GM12878 (cell line): ENCODE measurements at regions not wholly inside any gene's neighbourhood (a gene's known extent, or its start where the extent isn't known, plus 50 kb on each side); places are given as distances from the start of the nearest gene placed in this dataset.

ENCODE experiments used
- ATAC-seq: fragments of 200-7000 bp; cut with Tn5 transposase; 3 replicates; pipeline ENCODE4 v1.9.1; 2020; ENCODE audit warnings: mild to moderate bottlenecking, moderate library complexity
- BruUV-seq: library from RNA; stranded (reverse); fragments of 400-500 nt; replicated peaks from 2 replicates; lab custom pipeline; 2021; lab: Mats Ljungman, UMichigan
- CTCF ChIA-PET: fragments of 300-600 bp; sonication (Branson Sonifier 250); formaldehyde crosslinking; extraction: SDS; loops from one replicate; lab custom pipeline; 2021; ENCODE audit warnings: inconsistent platforms; lab: Yijun Ruan, JAX
- POLR2A ChIA-PET: fragments of 350-600 bp; formaldehyde crosslinking; extraction: SDS; loops from one replicate; lab custom pipeline; 2021; ENCODE audit warnings: inconsistent platforms; lab: Charles Lee
- RAD21 ChIA-PET: fragments of 300-600 bp; sonication (Branson Sonifier 250); formaldehyde crosslinking; loops from one replicate; lab custom pipeline; 2023; ENCODE audit warnings: antibody characterized with exemption; ENCODE audit not compliant: unreplicated experiment; lab: Charles Lee
- SMC1A ChIA-PET: fragments of 300-600 bp; sonication (Branson Sonifier 250); formaldehyde crosslinking; loops from one replicate; lab custom pipeline; 2023; ENCODE audit not compliant: unreplicated experiment, uncharacterized antibody; lab: Charles Lee
- DNase-seq: peaks from one replicate; pipeline ENCODE4 v3.0.0-alpha.2; 2011; ENCODE audit warnings: low read depth, low spot score
- FAIRE-seq: peaks from 3 replicates; lab custom pipeline; 2011; peaks lifted over from hg19 to GRCh38; lab: Jason Lieb, UNC
- H2AFZ ChIP-seq: 2 replicates; pipeline ENCODE4 v1.6.0; 2011; ENCODE audit warnings: low read depth, low read length, control low read depth; ENCODE audit not compliant: control insufficient read depth
- H3K27ac ChIP-seq: 2 replicates; pipeline ENCODE4 v1.5.1; 2011; ENCODE audit warnings: control low read depth; ENCODE audit not compliant: control insufficient read depth, insufficient read depth
- H3K27me3 ChIP-seq, 2 experiments: replicated peaks in 1 of 2; 2 replicates each; pipeline versions ENCODE4 v1.6.0 to v1.6.1; 2011; ENCODE audit warnings: low read length in 1 of 2; ENCODE audit not compliant: control insufficient read depth in 2 of 2, insufficient read depth in 2 of 2
- H3K36me3 ChIP-seq, 2 experiments: 2 replicates each; pipeline ENCODE4 v1.5.1; 2011; ENCODE audit warnings: low read length in 1 of 2; ENCODE audit not compliant: control insufficient read depth in 2 of 2, insufficient read depth in 2 of 2
- H3K4me1 ChIP-seq: 2 replicates; pipeline ENCODE4 v1.6.1; 2011; ENCODE audit warnings: mild to moderate bottlenecking, low read length, moderate library complexity, mixed read lengths; ENCODE audit not compliant: control insufficient read depth, insufficient read depth
- H3K4me2 ChIP-seq: 2 replicates; pipeline ENCODE4 v1.6.0; 2011; ENCODE audit warnings: control low read depth; ENCODE audit not compliant: control insufficient read depth, insufficient read depth
- H3K4me3 ChIP-seq: fragments of 200-600 bp; sonication (generic); 2 replicates; pipeline ENCODE4 v1.5.1; 2016
- H3K79me2 ChIP-seq: 2 replicates; pipeline ENCODE4 v1.6.0; 2011; ENCODE audit warnings: low read length; ENCODE audit not compliant: control insufficient read depth, insufficient read depth
- H3K9ac ChIP-seq: 2 replicates; pipeline ENCODE4 v1.8.0; 2011; ENCODE audit warnings: low read length, control low read depth, mixed read lengths; ENCODE audit not compliant: control insufficient read depth, insufficient read depth
- H3K9me3 ChIP-seq: replicated peaks from 3 replicates; pipeline ENCODE4 v1.5.1; 2011; ENCODE audit warnings: mild to moderate bottlenecking, low read length; ENCODE audit not compliant: control insufficient read depth, insufficient read depth
- H4K20me1 ChIP-seq: 2 replicates; pipeline ENCODE4 v1.6.0; 2011; ENCODE audit not compliant: control insufficient read depth, insufficient read depth
- CHD4 ChIP-seq: fragments of 200-600 bp; sonication (generic); IDR thresholded peaks from 2 replicates; pipeline ENCODE4 v1.6.1; 2016; ENCODE audit warnings: mild to moderate bottlenecking
- FOXM1 ChIP-seq: IDR thresholded peaks from 2 replicates; pipeline ENCODE4 v1.6.1; 2012; ENCODE audit warnings: low read depth, mild to moderate bottlenecking, inconsistent platforms, low read length, moderate library complexity
- GABPA ChIP-seq: IDR thresholded peaks from 2 replicates; pipeline ENCODE4 v1.6.1; 2014; ENCODE audit warnings: antibody characterized with exemption, low read depth, mild to moderate bottlenecking, inconsistent platforms
- GATAD2B ChIP-seq: fragments of 450-650 bp; conservative IDR thresholded peaks from 2 replicates; pipeline ENCODE4 v1.6.1; 2017; ENCODE audit warnings: low read depth, mild to moderate bottlenecking, moderate library complexity
- HDAC2 ChIP-seq: fragments of 200-600 bp; sonication (generic); IDR thresholded peaks from 2 replicates; pipeline ENCODE4 v1.6.1; 2017
- MEF2A ChIP-seq: IDR thresholded peaks from 2 replicates; pipeline ENCODE4 v1.6.1; 2011; ENCODE audit warnings: low read depth, mild to moderate bottlenecking, low read length, moderate library complexity; ENCODE audit not compliant: insufficient read depth
- MXI1 ChIP-seq: fragments of 150-350 bp; IDR thresholded peaks from 2 replicates; pipeline ENCODE4 v1.6.1; 2011; ENCODE audit warnings: low read depth, mild to moderate bottlenecking, inconsistent platforms, low read length, improper control_type of control experiment
- NRF1 ChIP-seq: conservative IDR thresholded peaks from 2 replicates; pipeline ENCODE4 v1.6.1; 2011; ENCODE audit warnings: mild to moderate bottlenecking, low read depth, low read length, improper control_type of control experiment
- PAX5 ChIP-seq: IDR thresholded peaks from 2 replicates; pipeline ENCODE4 v1.6.1; 2011; ENCODE audit warnings: low read depth, low read length, borderline replicate concordance
- STAT3 ChIP-seq: IDR thresholded peaks from 2 replicates; pipeline ENCODE4 v1.6.1; 2011; ENCODE audit warnings: low read depth, low read length, improper control_type of control experiment
- SUPT20H ChIP-seq: IDR thresholded peaks from 2 replicates; pipeline ENCODE4 v1.6.1; 2011; ENCODE audit warnings: low read depth, mild to moderate bottlenecking, low read length, moderate library complexity, borderline replicate concordance; ENCODE audit not compliant: control insufficient read depth
- SUZ12 ChIP-seq: fragments of 200-600 bp; sonication (generic); IDR thresholded peaks from one replicate; pipeline ENCODE4 v1.6.1; 2018; ENCODE audit warnings: antibody characterized with exemption, mild to moderate bottlenecking; ENCODE audit not compliant: unreplicated experiment
- WGBS: methylation state at CpG from one replicate; pipeline ENCODE4 v1.1.6; 2016; ENCODE audit warnings: low lambda C conversion rate; ENCODE audit not compliant: insufficient replicate concordance, insufficient coverage; ENCODE audit errors: missing lambda C conversion rate; 5-methylcytosine and 5-hydroxymethylcytosine counted together
- in situ Hi-C: fragments of 300-500 bp; cut with MboI; formaldehyde crosslinking; loops from 9 replicates; pipeline ENCODE4 v1.14.3; 2018; ENCODE audit warnings: mixed read lengths
- intact Hi-C: fragments of 100-400 bp; cut with micrococcal nuclease; formaldehyde crosslinking; loops from one replicate; pipeline ENCODE4 v1.14.2; 2022; ENCODE audit not compliant: unreplicated experiment
- TF ChIP-seq, protein P1 (sequence below): fragments of 450-650 bp; IDR thresholded peaks from 2 replicates; pipeline ENCODE4 v1.6.1; 2017; ENCODE audit warnings: mild to moderate bottlenecking
- TF ChIP-seq, protein P2 (sequence below): IDR thresholded peaks from 2 replicates; pipeline ENCODE4 v1.6.1; 2012; ENCODE audit warnings: low read length, inconsistent platforms
- TF ChIP-seq, protein P3 (sequence below): fragments of 450-650 bp; formaldehyde crosslinking; IDR thresholded peaks from 2 replicates; pipeline ENCODE4 v1.4.0; 2020; ENCODE audit warnings: mild to moderate bottlenecking, moderate library complexity

DNA sequence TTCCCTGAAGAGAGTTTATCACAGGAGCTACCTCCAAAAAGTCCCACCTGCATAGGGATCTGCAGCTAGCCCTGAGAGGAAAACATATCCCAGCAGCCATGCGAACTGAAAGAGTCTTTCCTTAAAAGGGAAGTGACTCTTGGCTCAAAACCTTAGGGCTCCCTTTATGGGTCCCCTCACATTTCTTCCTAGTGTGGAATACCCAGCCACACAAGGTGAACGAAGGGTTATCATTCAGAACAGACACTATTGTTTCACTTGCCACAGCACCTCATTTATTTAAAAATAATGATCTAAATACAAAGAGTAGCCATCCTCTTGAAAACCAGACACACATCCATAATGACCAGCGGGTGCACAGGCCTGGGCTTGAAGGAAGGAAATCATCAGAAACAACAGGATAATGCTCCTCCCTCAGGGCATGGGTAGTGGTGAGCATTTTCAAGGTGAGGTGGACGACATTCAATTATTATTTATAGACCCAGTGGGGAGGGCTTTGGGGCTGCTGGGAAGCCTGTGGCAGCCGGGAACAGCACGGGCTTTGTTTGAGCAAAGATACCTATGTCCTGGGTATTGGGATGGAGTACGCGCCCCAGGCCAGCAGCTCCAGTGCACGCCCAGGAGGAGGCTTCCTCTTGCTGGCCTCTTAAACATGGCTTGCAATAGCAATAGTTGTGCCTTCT is 119.0 kb upstream of the ITGA6 start:
- Histone ChIP-seq H3K36me3 (no peaks in the 10 kb centered on the region), H3K9me3 (no peaks in the 10 kb centered on the region), H3K79me2 (no peaks in the 10 kb centered on the region), H3K4me2 (no peak overlapping the region), H3K27me3 (no peaks in the 10 kb centered on the region), H2AFZ (no peak overlapping the region), H3K27ac (no peak overlapping the region), H3K4me1 (no peaks in the 10 kb centered on the region), H3K9ac (no peak overlapping the region), H3K4me3 (no peak overlapping the region), H4K20me1 (no peaks in the 10 kb centered on the region)
- BruUV-seq: no TSS peak
- WGBS: 44% methylated on average over 9 of the region's 9 CpGs
- in situ Hi-C loops: no loop called here
- SMC1A ChIA-PET: no interaction called here
- ATAC-seq (no peak), DNase-seq (no peak), FAIRE-seq (no peak)
- RAD21 ChIA-PET: no interaction called here
- POLR2A ChIA-PET: interaction anchor here (0.6 kb wide), 1 partner anchor 39 kb away, joined by 3 read pairs; no protein-coding TSS in a partner anchor
- intact Hi-C loops: no loop called here
- TF ChIP-seq CHD4 (no peak), HDAC2 (no peak), SUZ12 (no peak), GATAD2B (no peak), PAX5 (no peak), SUPT20H (no peak), FOXM1 (no peak), STAT3 (no peak), NRF1 (no peak), MEF2A (no peak), GABPA (no peak), MXI1 (no peak)
- TF ChIP-seq, protein P1, sequence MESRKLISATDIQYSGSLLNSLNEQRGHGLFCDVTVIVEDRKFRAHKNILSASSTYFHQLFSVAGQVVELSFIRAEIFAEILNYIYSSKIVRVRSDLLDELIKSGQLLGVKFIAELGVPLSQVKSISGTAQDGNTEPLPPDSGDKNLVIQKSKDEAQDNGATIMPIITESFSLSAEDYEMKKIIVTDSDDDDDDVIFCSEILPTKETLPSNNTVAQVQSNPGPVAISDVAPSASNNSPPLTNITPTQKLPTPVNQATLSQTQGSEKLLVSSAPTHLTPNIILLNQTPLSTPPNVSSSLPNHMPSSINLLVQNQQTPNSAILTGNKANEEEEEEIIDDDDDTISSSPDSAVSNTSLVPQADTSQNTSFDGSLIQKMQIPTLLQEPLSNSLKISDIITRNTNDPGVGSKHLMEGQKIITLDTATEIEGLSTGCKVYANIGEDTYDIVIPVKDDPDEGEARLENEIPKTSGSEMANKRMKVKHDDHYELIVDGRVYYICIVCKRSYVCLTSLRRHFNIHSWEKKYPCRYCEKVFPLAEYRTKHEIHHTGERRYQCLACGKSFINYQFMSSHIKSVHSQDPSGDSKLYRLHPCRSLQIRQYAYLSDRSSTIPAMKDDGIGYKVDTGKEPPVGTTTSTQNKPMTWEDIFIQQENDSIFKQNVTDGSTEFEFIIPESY: no peak
- TF ChIP-seq, protein P2, sequence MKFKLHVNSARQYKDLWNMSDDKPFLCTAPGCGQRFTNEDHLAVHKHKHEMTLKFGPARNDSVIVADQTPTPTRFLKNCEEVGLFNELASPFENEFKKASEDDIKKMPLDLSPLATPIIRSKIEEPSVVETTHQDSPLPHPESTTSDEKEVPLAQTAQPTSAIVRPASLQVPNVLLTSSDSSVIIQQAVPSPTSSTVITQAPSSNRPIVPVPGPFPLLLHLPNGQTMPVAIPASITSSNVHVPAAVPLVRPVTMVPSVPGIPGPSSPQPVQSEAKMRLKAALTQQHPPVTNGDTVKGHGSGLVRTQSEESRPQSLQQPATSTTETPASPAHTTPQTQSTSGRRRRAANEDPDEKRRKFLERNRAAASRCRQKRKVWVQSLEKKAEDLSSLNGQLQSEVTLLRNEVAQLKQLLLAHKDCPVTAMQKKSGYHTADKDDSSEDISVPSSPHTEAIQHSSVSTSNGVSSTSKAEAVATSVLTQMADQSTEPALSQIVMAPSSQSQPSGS: no peak
- TF ChIP-seq, protein P3, sequence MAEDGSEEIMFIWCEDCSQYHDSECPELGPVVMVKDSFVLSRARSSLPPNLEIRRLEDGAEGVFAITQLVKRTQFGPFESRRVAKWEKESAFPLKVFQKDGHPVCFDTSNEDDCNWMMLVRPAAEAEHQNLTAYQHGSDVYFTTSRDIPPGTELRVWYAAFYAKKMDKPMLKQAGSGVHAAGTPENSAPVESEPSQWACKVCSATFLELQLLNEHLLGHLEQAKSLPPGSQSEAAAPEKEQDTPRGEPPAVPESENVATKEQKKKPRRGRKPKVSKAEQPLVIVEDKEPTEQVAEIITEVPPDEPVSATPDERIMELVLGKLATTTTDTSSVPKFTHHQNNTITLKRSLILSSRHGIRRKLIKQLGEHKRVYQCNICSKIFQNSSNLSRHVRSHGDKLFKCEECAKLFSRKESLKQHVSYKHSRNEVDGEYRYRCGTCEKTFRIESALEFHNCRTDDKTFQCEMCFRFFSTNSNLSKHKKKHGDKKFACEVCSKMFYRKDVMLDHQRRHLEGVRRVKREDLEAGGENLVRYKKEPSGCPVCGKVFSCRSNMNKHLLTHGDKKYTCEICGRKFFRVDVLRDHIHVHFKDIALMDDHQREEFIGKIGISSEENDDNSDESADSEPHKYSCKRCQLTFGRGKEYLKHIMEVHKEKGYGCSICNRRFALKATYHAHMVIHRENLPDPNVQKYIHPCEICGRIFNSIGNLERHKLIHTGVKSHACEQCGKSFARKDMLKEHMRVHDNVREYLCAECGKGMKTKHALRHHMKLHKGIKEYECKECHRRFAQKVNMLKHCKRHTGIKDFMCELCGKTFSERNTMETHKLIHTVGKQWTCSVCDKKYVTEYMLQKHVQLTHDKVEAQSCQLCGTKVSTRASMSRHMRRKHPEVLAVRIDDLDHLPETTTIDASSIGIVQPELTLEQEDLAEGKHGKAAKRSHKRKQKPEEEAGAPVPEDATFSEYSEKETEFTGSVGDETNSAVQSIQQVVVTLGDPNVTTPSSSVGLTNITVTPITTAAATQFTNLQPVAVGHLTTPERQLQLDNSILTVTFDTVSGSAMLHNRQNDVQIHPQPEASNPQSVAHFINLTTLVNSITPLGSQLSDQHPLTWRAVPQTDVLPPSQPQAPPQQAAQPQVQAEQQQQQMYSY (CRISPR knock-in tag): no peak
- CTCF ChIA-PET: no interaction called here
